Urinary bladder (tissue), 3 donors: ENCODE measurements at regions not wholly inside any gene's neighbourhood (a gene's known extent, or its start where the extent isn't known, plus 50 kb on each side); places are given as distances from the start of the nearest gene placed in this dataset.
A peak's percentile ranks its signal among the peaks of the same experiment; 100 is the strongest.

Experiments used
- DNase-seq: peaks from one replicate; pipeline ENCODE4 v3.0.0-alpha.2; 2015; ENCODE audit errors: extremely low spot score
- H3K27ac ChIP-seq: one replicate; pipeline ENCODE4 v1.5.1; 2013; ENCODE audit warnings: low read depth, mild to moderate bottlenecking, moderate library complexity
- H3K36me3 ChIP-seq: one replicate; pipeline ENCODE4 v1.6.1; 2013; ENCODE audit warnings: mild to moderate bottlenecking, moderate library complexity; ENCODE audit not compliant: insufficient read depth
- H3K4me1 ChIP-seq: one replicate; pipeline ENCODE4 v1.6.1; 2013; ENCODE audit warnings: mild to moderate bottlenecking, moderate library complexity; ENCODE audit not compliant: insufficient read depth
- H3K4me3 ChIP-seq: one replicate; pipeline ENCODE4 v1.5.1; 2013; ENCODE audit warnings: low read depth, low read length
- WGBS: extraction: QIAGEN DNeasy Blood & Tissue Kit; methylation state at CpG from one replicate; pipeline ENCODE4 v1.1.7; 2013; 5-methylcytosine and 5-hydroxymethylcytosine counted together
- donor health status: healthy with polysubstance abuse.
- donor health status: healthy.

GRCh38 chr9:81213456-81213855, 475.9 kb downstream of the TLE1 start:
- Histone ChIP-seq H3K4me1 (no peaks in the 10 kb centered on the region), H3K4me3 (no peak overlapping the region), H3K36me3 (no peaks in the 10 kb centered on the region), H3K27ac (no peak overlapping the region)
- WGBS: 89% methylated on average over 4 of the region's 4 CpGs
- DNase-seq: no peak

- Histone ChIP-seq H3K4me1 (no peaks in the 10 kb centered on the region), H3K27ac (no peak overlapping the region), H3K4me3 (no peak overlapping the region), H3K36me3 (no peaks in the 10 kb centered on the region)
- no peak for DNase-seq
- WGBS: 89% methylated on average over 3 of the region's 3 CpGs
Observed at GRCh38 chr9:81211741-81212140, 477.6 kb downstream of the TLE1 start.

- Histone ChIP-seq H3K4me3 (no peak overlapping the region), H3K27ac (no peak overlapping the region), H3K36me3 (no peaks in the 10 kb centered on the region), H3K4me1 (no peaks in the 10 kb centered on the region)
- DNase-seq: no peak
- WGBS: 96% methylated on average over 4 of the region's 4 CpGs
Observed at GRCh38 chr9:81207651-81208050, 481.7 kb downstream of the TLE1 start.

GRCh38 chr9:81202292-81202691, 487.1 kb downstream of the TLE1 start:
- DNase-seq: no peak
- Histone ChIP-seq H3K36me3 (no peaks in the 10 kb centered on the region), H3K4me1 (no peaks in the 10 kb centered on the region), H3K4me3 (no peak overlapping the region), H3K27ac (no peak overlapping the region)
- 98% methylated on average over 6 of the region's 6 CpGs for WGBS

GRCh38 chr9:81195206-81195605, 494.1 kb downstream of the TLE1 start:
- H3K36me3 ChIP-seq: no peaks in the 10 kb centered on the region
- H3K4me3 ChIP-seq: no peak overlapping the region
- H3K27ac ChIP-seq: no peak overlapping the region
- no peak for DNase-seq
- WGBS: 89% methylated on average over 4 of the region's 4 CpGs
- no peaks in the 10 kb centered on the region for H3K4me1 ChIP-seq

- Histone ChIP-seq H3K36me3 (no peaks in the 10 kb centered on the region), H3K27ac (no peak overlapping the region), H3K4me1 (no peaks in the 10 kb centered on the region), H3K4me3 (no peak overlapping the region)
- 37% methylated on average over 1 of the region's 1 CpG for WGBS
- DNase-seq: no peak
Observed at GRCh38 chr9:81193362-81194339, 495.7 kb downstream of the TLE1 start.

GRCh38 chr9:81191222-81191621, 498.1 kb downstream of the TLE1 start:
- Histone ChIP-seq H3K4me3 (no peak overlapping the region), H3K4me1 (no peaks in the 10 kb centered on the region), H3K36me3 (no peaks in the 10 kb centered on the region), H3K27ac (no peak overlapping the region)
- DNase-seq: no peak
- WGBS: 96% methylated on average over 2 of the region's 2 CpGs

GRCh38 chr9:81190659-81191058, 498.7 kb downstream of the TLE1 start:
- no peak for DNase-seq
- no peak overlapping the region for H3K4me3 ChIP-seq
- WGBS: 94% methylated on average over 1 of the region's 1 CpG
- no peak overlapping the region for H3K27ac ChIP-seq
- no peaks in the 10 kb centered on the region for H3K36me3 ChIP-seq
- H3K4me1 ChIP-seq: no peaks in the 10 kb centered on the region

GRCh38 chr9:81183761-81184160, 505.6 kb downstream of the TLE1 start:
- peak overlapping the region; percentile 56 for H3K27ac ChIP-seq
- no peak for DNase-seq
- H3K4me3 ChIP-seq: no peak overlapping the region
- no peaks in the 10 kb centered on the region for H3K4me1 ChIP-seq
- no peaks in the 10 kb centered on the region for H3K36me3 ChIP-seq
- WGBS: 33% methylated on average over 1 of the region's 1 CpG

- Histone ChIP-seq H3K4me1 (no peaks in the 10 kb centered on the region), H3K27ac (no peak overlapping the region), H3K36me3 (no peaks in the 10 kb centered on the region), H3K4me3 (no peak overlapping the region)
- no peak for DNase-seq
- WGBS: 88% methylated on average over 1 of the region's 1 CpG
Observed at GRCh38 chr9:81182431-81182830, 506.9 kb downstream of the TLE1 start.

GRCh38 chr9:81174023-81174422, 515.3 kb downstream of the TLE1 start:
- no peaks in the 10 kb centered on the region for H3K4me1 ChIP-seq
- 92% methylated on average over 3 of the region's 3 CpGs for WGBS
- no peaks in the 10 kb centered on the region for H3K36me3 ChIP-seq
- no peak overlapping the region for H3K27ac ChIP-seq
- no peak overlapping the region for H3K4me3 ChIP-seq
- DNase-seq: no peak

GRCh38 chr9:81171689-81172088, 517.7 kb downstream of the TLE1 start:
- Histone ChIP-seq H3K4me1 (no peaks in the 10 kb centered on the region), H3K36me3 (no peaks in the 10 kb centered on the region), H3K4me3 (no peak overlapping the region), H3K27ac (no peak overlapping the region)
- WGBS: 49% methylated on average over 2 of the region's 2 CpGs
- no peak for DNase-seq

- WGBS: 90% methylated on average over 11 of the region's 11 CpGs
- no peaks in the 10 kb centered on the region for H3K4me1 ChIP-seq
Observed at GRCh38 chr9:81162361-81162760, 527.0 kb downstream of the TLE1 start.

GRCh38 chr9:81156381-81156780, 533.0 kb downstream of the TLE1 start:
- Histone ChIP-seq H3K27ac (no peak overlapping the region), H3K4me1 (no peaks in the 10 kb centered on the region), H3K36me3 (no peaks in the 10 kb centered on the region), H3K4me3 (no peak overlapping the region)
- DNase-seq: no peak

More at GRCh38 chr9:81162361-81162760, 527.0 kb downstream of the TLE1 start:
- Histone ChIP-seq H3K27ac (no peak overlapping the region), H3K36me3 (no peaks in the 10 kb centered on the region), H3K4me3 (no peak overlapping the region)
- no peak for DNase-seq
